AG04450 (cell line): ENCODE measurements at regions not wholly inside any gene's neighbourhood (a gene's known extent, or its start where the extent isn't known, plus 50 kb on each side); places are given as distances from the start of the nearest gene placed in this dataset.

ENCODE experiments used
- CTCF ChIA-PET: fragments of 300-600, 350-600 bp; formaldehyde crosslinking; extraction: SDS; loops from one replicate; lab custom pipeline; 2022; ENCODE audit warnings: antibody characterized with exemption, inconsistent platforms; lab: Charles Lee
- POLR2A ChIA-PET: fragments of 350-600 bp; formaldehyde crosslinking; extraction: SDS; loops from one replicate; lab custom pipeline; 2021; ENCODE audit warnings: antibody characterized with exemption, inconsistent platforms; lab: Yijun Ruan, JAX
- DNase-seq: peaks from one replicate; pipeline ENCODE4 v3.0.0-alpha.2; 2011; ENCODE audit warnings: low read depth, low spot score
- H3K27ac ChIP-seq: one replicate; pipeline ENCODE4 v1.5.1; 2012; ENCODE audit warnings: low read depth, low read length, control low read depth
- H3K27me3 ChIP-seq: one replicate; pipeline ENCODE4 v1.6.0; 2012; ENCODE audit warnings: low read length; ENCODE audit not compliant: control insufficient read depth, insufficient read depth
- H3K4me3 ChIP-seq: 2 replicates; pipeline ENCODE4 v1.5.1; 2011; ENCODE audit warnings: mild to moderate bottlenecking, low read depth, low read length, control low read depth
- H3K9me3 ChIP-seq: 2 replicates; pipeline ENCODE4 v1.5.1; 2012; ENCODE audit warnings: low read length; ENCODE audit not compliant: control insufficient read depth, insufficient read depth
- CTCF ChIP-seq: IDR thresholded peaks from 2 replicates; pipeline ENCODE4 v1.5.1; 2011; ENCODE audit warnings: low read depth, low read length, control low read depth, inconsistent platforms

GRCh38 chr18:67818432-67818831, 301.9 kb upstream of the DSEL start:
- Histone ChIP-seq H3K27ac (no peak overlapping the region), H3K9me3 (no peaks in the 10 kb centered on the region; the same call in 1 of the 2 replicates), H3K4me3 (no peak overlapping the region), H3K27me3 (no peaks in the 10 kb centered on the region)
- DNase-seq, result no peak
- ChIA-PET CTCF (no interaction called here), POLR2A (no interaction called here)
- no peak for TF ChIP-seq CTCF

GRCh38 chr18:67815280-67815679, 298.8 kb upstream of the DSEL start:
- no peaks in the 10 kb centered on the region for H3K27me3 ChIP-seq
- no peak overlapping the region for H3K27ac ChIP-seq
- POLR2A ChIA-PET, result no interaction called here
- H3K4me3 ChIP-seq, result no peak overlapping the region
- no peaks in the 10 kb centered on the region; the same call in 1 of the 2 replicates for H3K9me3 ChIP-seq
- TF ChIP-seq CTCF, result no peak
- CTCF ChIA-PET, result no interaction called here
- DNase-seq, result no peak

GRCh38 chr18:67813380-67814028, 297.0 kb upstream of the DSEL start:
- POLR2A ChIA-PET, result no interaction called here
- Histone ChIP-seq H3K27me3 (no peaks in the 10 kb centered on the region), H3K9me3 (no peaks in the 10 kb centered on the region; the same call in 1 of the 2 replicates), H3K4me3 (no peak overlapping the region), H3K27ac (no peak overlapping the region)
- no peak for TF ChIP-seq CTCF
- DNase-seq, result no peak
- CTCF ChIA-PET, result no interaction called here

GRCh38 chr18:67805261-67805660, 288.7 kb upstream of the DSEL start:
- H3K9me3 ChIP-seq, result no peaks in the 10 kb centered on the region; the same call in 1 of the 2 replicates
- no peak overlapping the region for H3K27ac ChIP-seq
- no peak for TF ChIP-seq CTCF
- CTCF ChIA-PET, result no interaction called here
- no peak for DNase-seq
- H3K27me3 ChIP-seq, result no peaks in the 10 kb centered on the region
- POLR2A ChIA-PET, result no interaction called here
- no peak overlapping the region for H3K4me3 ChIP-seq

GRCh38 chr18:67794521-67794920, 278.0 kb upstream of the DSEL start:
- no peaks in the 10 kb centered on the region for H3K27me3 ChIP-seq
- no peak overlapping the region for H3K4me3 ChIP-seq
- ChIA-PET POLR2A (no interaction called here), CTCF (no interaction called here)
- H3K27ac ChIP-seq, result no peak overlapping the region
- TF ChIP-seq CTCF, result no peak
- no peak for DNase-seq
- H3K9me3 ChIP-seq, result no peaks in the 10 kb centered on the region
